ENCODE measurements at regions not wholly inside any gene's neighbourhood (a gene's known extent, or its start where the extent isn't known, plus 50 kb on each side); places are given as distances from the start of the nearest gene placed in this dataset.
A peak's percentile ranks its signal among the peaks of the same experiment; 100 is the strongest.

DNA sequence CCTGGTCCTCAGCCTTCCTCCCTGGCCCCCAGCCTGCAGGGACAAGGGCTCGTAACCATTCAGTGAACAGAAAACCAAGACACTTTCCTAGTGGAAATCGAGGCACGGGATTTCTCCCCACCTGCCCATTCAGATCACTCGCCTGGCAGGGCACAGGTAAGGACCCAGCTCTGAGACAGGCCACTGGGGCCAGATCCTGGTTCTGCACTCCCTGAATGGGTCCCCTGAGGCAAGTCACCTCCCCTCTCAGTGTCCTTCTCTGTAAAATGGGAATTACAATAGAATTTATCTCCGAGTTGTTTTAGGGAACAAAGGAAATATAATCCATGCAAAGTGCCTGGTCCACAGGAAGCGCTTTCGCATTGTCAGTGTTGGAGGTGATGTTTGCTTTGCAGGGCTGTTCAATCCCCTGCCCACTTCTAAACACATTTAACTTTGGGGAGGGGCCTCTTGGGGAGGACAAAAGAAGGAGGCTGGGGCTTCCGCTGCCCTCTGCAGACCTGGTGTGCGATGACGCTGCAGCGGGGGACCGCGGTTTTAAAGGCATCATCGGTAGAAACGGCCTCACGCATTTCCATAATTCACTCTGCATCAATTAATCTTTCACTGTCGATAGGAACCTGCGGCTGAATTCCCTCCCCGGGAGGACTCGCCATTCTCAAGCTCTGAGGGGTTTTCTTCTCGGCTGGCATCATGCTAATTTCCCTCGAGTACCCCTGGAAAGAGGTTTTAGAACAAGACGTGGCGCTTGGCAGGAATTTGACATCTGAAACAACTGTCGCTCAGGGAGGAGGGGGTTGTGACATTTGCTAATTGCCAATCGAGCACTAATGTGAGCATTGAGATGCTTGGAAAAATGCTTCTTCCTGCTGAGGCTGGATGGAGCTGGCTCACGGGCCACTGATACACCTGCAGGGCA, 70.4 kb upstream of the FGF3 start:
- H3K4me3 ChIP-seq = no peak overlapping the region
- DNase-seq (ENCODE audit: low read depth in 1 of 2, low spot score in 1 of 2) = no peak
- H3K9me3 ChIP-seq (ENCODE audit: low read depth) = no peaks in the 10 kb centered on the region
- H3K27me3 ChIP-seq = peaks cover 30% of the 10 kb centered on the region
- no peaks in the 10 kb centered on the region for H3K36me3 ChIP-seq
- TF ChIP-seq, protein P1, sequence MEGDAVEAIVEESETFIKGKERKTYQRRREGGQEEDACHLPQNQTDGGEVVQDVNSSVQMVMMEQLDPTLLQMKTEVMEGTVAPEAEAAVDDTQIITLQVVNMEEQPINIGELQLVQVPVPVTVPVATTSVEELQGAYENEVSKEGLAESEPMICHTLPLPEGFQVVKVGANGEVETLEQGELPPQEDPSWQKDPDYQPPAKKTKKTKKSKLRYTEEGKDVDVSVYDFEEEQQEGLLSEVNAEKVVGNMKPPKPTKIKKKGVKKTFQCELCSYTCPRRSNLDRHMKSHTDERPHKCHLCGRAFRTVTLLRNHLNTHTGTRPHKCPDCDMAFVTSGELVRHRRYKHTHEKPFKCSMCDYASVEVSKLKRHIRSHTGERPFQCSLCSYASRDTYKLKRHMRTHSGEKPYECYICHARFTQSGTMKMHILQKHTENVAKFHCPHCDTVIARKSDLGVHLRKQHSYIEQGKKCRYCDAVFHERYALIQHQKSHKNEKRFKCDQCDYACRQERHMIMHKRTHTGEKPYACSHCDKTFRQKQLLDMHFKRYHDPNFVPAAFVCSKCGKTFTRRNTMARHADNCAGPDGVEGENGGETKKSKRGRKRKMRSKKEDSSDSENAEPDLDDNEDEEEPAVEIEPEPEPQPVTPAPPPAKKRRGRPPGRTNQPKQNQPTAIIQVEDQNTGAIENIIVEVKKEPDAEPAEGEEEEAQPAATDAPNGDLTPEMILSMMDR (IDR thresholded peaks at IDR 0.05; ENCODE audit: low read depth, low read length) = no peak
- no peaks in the 10 kb centered on the region for H3K4me1 ChIP-seq (ENCODE audit: low read depth)
- H3K27ac ChIP-seq = no peak overlapping the region

- H3K4me3 ChIP-seq = no peak overlapping the region
- H3K36me3 ChIP-seq = no peaks in the 10 kb centered on the region
- H3K9me3 ChIP-seq (ENCODE audit: low read depth) = no peaks in the 10 kb centered on the region
- H3K27ac ChIP-seq = no peak overlapping the region
- TF ChIP-seq, protein P1 (IDR thresholded peaks at IDR 0.05; ENCODE audit: low read depth, low read length) = no peak
- peaks cover 30% of the 10 kb centered on the region for H3K27me3 ChIP-seq
- H3K4me1 ChIP-seq (ENCODE audit: low read depth) = no peaks in the 10 kb centered on the region
- DNase-seq (ENCODE audit: low read depth in 1 of 2, low spot score in 1 of 2) = no peak
Measured at GRCh38 chr11:69890476-69890875, 71.3 kb upstream of the FGF3 start.

DNA sequence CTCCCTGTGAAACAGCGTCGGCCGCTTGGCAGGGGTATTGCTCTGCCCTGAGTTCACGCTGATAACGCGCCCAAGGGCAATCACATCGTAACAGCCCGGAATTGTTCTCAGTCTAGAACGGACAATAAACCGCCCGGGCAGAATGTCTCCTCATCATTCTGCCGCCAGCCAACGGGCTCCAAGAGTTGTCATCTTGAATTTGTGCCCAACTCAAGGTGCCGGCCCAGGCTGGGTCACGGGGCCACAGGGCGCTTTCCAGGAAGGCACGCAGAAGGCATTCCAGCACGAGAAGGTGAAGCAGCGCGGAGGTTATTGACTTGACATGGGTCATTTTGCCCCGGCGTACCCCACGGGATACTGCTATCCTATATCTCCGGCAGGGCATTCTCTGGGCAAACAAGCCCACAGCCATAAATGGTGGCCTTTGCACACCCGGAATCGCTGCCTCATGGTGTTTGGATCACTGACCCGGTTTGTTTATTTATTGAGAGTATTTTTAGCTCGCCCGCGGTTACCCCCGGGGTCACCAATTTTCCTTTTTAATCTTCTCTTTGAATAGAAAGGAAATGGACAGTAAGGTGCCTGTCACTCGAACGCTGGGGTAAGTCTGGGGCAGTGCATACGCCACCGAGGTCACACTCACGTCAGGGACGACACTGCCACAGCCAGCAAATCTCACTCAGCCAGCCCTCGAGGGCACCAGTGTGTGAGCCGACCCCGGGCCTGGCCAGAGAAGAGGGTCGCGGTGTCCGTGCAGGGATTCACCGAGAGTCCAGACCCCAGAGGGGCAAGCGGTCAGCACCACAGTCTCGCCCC, 72.4 kb upstream of the FGF3 start:
- TF ChIP-seq, protein P1 (IDR thresholded peaks at IDR 0.05; ENCODE audit: low read depth, low read length) = no peak
- Histone ChIP-seq H3K4me1 (ENCODE audit: low read depth) (no peaks in the 10 kb centered on the region), H3K4me3 (no peak overlapping the region), H3K27ac (no peak overlapping the region), H3K9me3 (ENCODE audit: low read depth) (no peaks in the 10 kb centered on the region), H3K27me3 (peaks cover 30% of the 10 kb centered on the region), H3K36me3 (no peaks in the 10 kb centered on the region)
- DNase-seq (ENCODE audit: low read depth in 1 of 2, low spot score in 1 of 2) = no peak

- no peak overlapping the region for H3K4me3 ChIP-seq
- TF ChIP-seq, protein P1 (IDR thresholded peaks at IDR 0.05; ENCODE audit: low read depth, low read length) = peak; percentile 27
- H3K36me3 ChIP-seq = no peaks in the 10 kb centered on the region
- no peaks in the 10 kb centered on the region for H3K4me1 ChIP-seq (ENCODE audit: low read depth)
- H3K27ac ChIP-seq = no peak overlapping the region
- DNase-seq (ENCODE audit: low read depth in 1 of 2, low spot score in 1 of 2) = peak in 1 of 2 donors; percentile 71
- peaks cover 30% of the 10 kb centered on the region for H3K27me3 ChIP-seq
- H3K9me3 ChIP-seq (ENCODE audit: low read depth) = no peaks in the 10 kb centered on the region
Measured at GRCh38 chr11:69892237-69892985, 73.2 kb upstream of the FGF3 start.

GRCh38 chr11:69892986-69893555, 73.9 kb upstream of the FGF3 start:
- Histone ChIP-seq H3K36me3 (no peaks in the 10 kb centered on the region), H3K4me3 (no peak overlapping the region), H3K9me3 (ENCODE audit: low read depth) (no peaks in the 10 kb centered on the region), H3K4me1 (ENCODE audit: low read depth) (no peaks in the 10 kb centered on the region), H3K27ac (no peak overlapping the region), H3K27me3 (peaks cover 30% of the 10 kb centered on the region)
- TF ChIP-seq, protein P1 (IDR thresholded peaks at IDR 0.05; ENCODE audit: low read depth, low read length) = no peak
- DNase-seq (ENCODE audit: low read depth in 1 of 2, low spot score in 1 of 2) = no peak
